PFSK-1 (cell line): ENCODE measurements at regions not wholly inside any gene's neighbourhood (a gene's known extent, or its start where the extent isn't known, plus 50 kb on each side); places are given as distances from the start of the nearest gene placed in this dataset.

Experiments
- POLR2AphosphoS5 ChIP-seq: IDR thresholded peaks from 2 replicates; pipeline ENCODE4 v1.6.1; 2012; ENCODE audit warnings: low read depth, mild to moderate bottlenecking, control low read depth, low read length, moderate library complexity
- REST ChIP-seq, 2 experiments: IDR thresholded peaks; 2 replicates each; pipeline versions ENCODE4 v1.6.1 to v1.8.0; 2011 to 2012; ENCODE audit warnings: low read depth in 2 of 2, low read length in 2 of 2, control low read depth in 1 of 2, inconsistent platforms in 1 of 2, mild to moderate bottlenecking in 1 of 2, moderate library complexity in 1 of 2; ENCODE audit not compliant: insufficient read depth in 1 of 2
- SIN3A ChIP-seq: IDR thresholded peaks from 2 replicates; pipeline ENCODE4 v1.6.1; 2012; ENCODE audit warnings: mild to moderate bottlenecking, low read length, moderate library complexity, borderline replicate concordance; ENCODE audit not compliant: insufficient read depth
- TAF1 ChIP-seq: IDR thresholded peaks from 2 replicates; pipeline ENCODE4 v1.6.1; 2012; ENCODE audit warnings: low read length, control low read depth, borderline replicate concordance; ENCODE audit not compliant: insufficient read depth

GRCh38 chr9:115540091-115540490, 422.1 kb upstream of the TNC start:
- TF ChIP-seq TAF1, result no peak
- no peak for TF ChIP-seq POLR2AphosphoS5
- no peak for TF ChIP-seq SIN3A
- TF ChIP-seq REST (IDR thresholded peaks at IDR 0.05; ENCODE audit: insufficient read depth in 1 of 2, low read depth in 2 of 2, low read length in 2 of 2), result no peak
